Activated CD4-positive, alpha-beta memory T cell treated with anti-CD3 and anti-CD28 coated beads for 36 hours (primary cell): ENCODE measurements at regions not wholly inside any gene's neighbourhood (a gene's known extent, or its start where the extent isn't known, plus 50 kb on each side); places are given as distances from the start of the nearest gene placed in this dataset.

Source experiments
- CTCF ChIA-PET: fragments of 350-600 bp; sonication (Branson Sonifier 250); formaldehyde crosslinking; loops from one replicate; lab custom pipeline; 2021; ENCODE audit warnings: antibody characterized with exemption, inconsistent platforms; lab: Charles Lee
- POLR2A ChIA-PET: fragments of 350-600 bp; sonication (Branson Sonifier 250); formaldehyde crosslinking; loops from one replicate; lab custom pipeline; 2021; ENCODE audit warnings: antibody characterized with exemption; lab: Charles Lee
- DNase-seq: peaks from one replicate; pipeline ENCODE4 v3.0.0-alpha.2; 2020
- H3K27ac Mint-ChIP-seq: one replicate; pipeline ENCODE4 v1.8.0; 2021; ENCODE audit warnings: mixed read lengths
- H3K27me3 Mint-ChIP-seq: one replicate; pipeline ENCODE4 v1.8.0; 2021; ENCODE audit warnings: mixed read lengths
- H3K36me3 Mint-ChIP-seq: one replicate; pipeline ENCODE4 v1.8.0; 2021; ENCODE audit warnings: mixed read lengths
- H3K4me1 Mint-ChIP-seq: one replicate; pipeline ENCODE4 v1.8.0; 2021; ENCODE audit warnings: low read depth, mixed read lengths
- H3K4me3 Mint-ChIP-seq: one replicate; pipeline ENCODE4 v1.8.0; 2021; ENCODE audit warnings: mild to moderate bottlenecking, mixed read lengths
- H3K9me3 Mint-ChIP-seq: one replicate; pipeline ENCODE4 v1.8.0; 2021; ENCODE audit warnings: mixed read lengths
- intact Hi-C: fragments of 100-400 bp; cut with micrococcal nuclease; formaldehyde crosslinking; loops from one replicate; pipeline ENCODE4 v1.15.1; 2023

DNA sequence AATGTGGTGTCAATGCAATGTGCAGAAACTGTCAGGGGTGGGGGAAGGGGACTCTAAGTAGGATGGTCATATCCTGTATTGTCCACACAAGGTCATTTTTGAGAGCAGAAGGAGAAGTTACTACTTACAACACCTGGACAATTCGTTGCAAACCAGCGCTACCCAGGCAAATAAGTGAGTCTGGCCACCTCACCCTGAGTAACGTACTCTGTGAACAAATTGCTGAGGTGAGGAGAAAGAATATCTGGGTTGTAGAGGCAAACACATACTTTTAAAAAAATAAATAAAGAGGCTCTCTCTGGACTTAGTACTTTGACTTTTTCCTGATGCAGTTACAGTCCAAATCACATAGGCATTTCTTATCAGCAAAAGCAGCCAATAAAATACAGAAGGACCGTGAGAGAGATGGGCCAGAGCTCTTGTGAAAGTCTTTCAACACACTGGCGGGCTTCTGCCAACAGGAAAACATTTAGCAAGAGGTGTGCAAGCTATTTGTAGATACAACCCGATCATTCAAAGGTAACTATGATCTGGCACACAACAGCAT is 268.2 kb upstream of the ID2 start:
- POLR2A ChIA-PET: no interaction called here
- DNase-seq: no peak

DNA sequence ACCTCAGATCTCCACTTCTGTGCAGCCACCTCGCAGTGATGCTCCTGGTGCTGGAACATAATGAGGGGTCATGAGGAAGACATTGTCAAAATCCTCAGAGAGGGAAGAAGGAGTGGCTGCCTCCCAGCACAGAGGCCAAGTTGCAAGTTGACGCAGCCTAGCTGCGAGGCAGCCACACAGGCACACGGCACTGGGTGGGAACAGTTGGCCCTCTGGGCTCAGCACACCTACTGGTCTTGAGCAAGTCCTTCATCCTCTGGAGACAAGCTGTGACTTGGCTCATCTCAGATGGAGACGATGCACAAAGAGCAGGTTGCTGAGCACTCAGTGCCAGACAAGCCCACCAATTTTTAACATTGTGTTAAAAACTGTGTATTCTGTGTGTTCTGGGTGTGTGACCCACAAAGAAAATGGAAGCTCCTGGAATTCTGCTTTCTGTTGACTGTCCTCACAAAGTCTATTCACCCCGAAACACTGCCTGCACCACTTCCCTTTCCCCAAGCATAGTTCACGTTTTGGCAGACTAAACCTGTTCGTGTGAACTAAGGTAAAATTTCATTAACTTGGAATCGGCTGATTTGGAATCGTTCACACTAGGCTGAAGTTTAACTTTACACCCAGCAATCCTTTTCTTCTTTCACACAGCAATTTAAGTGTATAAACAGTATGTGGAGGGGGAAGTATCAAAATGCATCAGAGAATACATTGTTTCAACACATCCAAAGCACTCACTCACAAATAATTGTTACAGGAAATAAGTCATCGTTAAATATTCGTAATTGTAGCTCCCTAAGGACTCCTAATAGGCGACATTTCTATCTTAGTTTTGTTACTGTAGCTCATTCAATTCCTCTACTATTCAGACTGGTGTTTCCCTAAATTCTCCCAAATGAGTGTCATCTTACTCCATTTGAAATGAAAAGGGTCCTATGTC is 266.6 kb upstream of the ID2 start:
- no peak for DNase-seq
- ChIA-PET CTCF (no interaction called here), POLR2A (no interaction called here)
- Mint-ChIP-seq H3K4me3 (no peak overlapping the region), H3K27me3 (no peaks in the 10 kb centered on the region), H3K4me1 (peaks cover under 1% of the 10 kb centered on the region), H3K9me3 (no peaks in the 10 kb centered on the region), H3K36me3 (no peaks in the 10 kb centered on the region), H3K27ac (no peak overlapping the region)
- intact Hi-C loops: no loop called here

More for the DNA sequence above, 268.2 kb upstream of the ID2 start:
- Mint-ChIP-seq H3K4me1 (peaks cover 16% of the 10 kb centered on the region), H3K27ac (no peak overlapping the region), H3K27me3 (no peaks in the 10 kb centered on the region), H3K9me3 (no peaks in the 10 kb centered on the region), H3K4me3 (no peak overlapping the region), H3K36me3 (no peaks in the 10 kb centered on the region)
- intact Hi-C loops: no loop called here
- CTCF ChIA-PET: interaction anchor here (0.5 kb wide), 1 partner anchor 107 kb away, joined by 3 read pairs; no protein-coding TSS in a partner anchor

DNA sequence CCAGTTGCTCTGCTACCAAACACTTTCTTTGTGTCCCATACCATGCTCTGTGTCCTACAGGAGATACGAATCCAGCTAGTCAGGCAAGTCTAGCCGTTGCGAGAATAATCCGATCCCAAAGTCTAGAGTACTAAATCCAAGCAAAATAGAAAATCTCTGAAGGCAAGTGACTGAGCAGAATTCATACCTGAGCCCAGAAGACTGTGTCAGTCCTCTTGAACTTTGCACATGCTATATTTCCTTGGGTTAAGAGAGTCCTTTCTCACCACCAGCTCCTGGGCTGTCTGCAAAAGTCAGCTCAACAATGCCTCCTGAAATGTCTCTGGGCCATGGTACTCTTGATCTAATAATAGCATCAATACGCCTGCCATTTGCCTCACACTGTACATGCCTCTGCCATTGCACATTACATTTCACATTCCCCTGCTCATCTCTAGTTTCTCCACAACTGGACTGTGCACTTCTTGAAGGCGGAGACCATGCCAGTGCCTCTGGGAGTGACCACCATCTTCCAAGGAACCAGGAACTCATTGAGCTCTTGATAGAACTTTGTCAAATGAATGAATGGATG is 265.8 kb upstream of the ID2 start:
- ChIA-PET CTCF (no interaction called here), POLR2A (no interaction called here)
- Mint-ChIP-seq H3K27me3 (no peaks in the 10 kb centered on the region), H3K9me3 (no peaks in the 10 kb centered on the region), H3K36me3 (no peaks in the 10 kb centered on the region), H3K4me1 (no peaks in the 10 kb centered on the region), H3K4me3 (no peak overlapping the region), H3K27ac (no peak overlapping the region)
- intact Hi-C loops: no loop called here
- DNase-seq: no peak

DNA sequence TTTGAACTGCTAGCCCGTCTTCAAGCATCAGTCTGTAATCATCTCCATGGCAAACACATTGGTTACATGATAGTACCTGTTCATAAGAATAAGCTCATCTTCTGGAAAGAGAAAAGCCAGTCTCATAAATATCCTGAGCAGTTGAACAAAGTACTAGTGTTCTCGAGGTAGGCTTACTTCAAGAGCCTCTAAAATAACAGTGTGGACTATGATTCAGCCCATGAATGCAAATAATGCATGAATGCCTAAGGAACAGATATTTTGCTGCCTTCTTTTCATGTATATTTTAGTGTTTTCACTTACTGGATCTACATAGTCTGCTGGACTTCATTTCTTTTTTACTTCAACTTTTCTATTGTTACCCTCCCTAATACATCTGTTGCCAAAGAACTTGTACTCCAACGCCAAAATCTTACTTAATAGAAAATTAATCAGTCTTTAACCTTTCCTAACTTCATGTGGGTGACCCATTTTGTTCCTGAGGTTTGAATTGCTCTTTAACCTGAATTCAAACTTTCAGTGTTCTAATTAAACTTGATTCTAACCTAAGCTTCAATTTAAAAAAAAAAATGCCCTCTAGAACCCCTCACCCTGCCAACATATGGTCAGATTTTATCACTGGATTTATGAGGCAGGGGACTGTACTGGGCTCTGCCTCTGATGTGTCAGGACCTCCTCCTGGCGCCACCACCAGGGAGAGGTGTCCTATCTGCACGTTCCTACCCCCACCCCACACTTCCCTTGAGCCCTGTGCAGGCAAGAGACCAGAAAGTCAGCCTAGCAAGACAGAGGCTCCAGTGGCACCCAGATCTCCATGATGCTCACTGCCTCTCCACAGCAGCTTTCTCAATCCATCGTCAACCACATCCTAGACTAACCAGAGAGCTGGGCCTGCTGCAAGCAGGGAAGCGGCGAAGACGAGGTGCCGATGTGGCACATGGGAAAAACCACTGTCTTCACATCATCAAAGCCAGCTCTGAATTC is 264.7 kb upstream of the ID2 start:
- H3K4me3 Mint-ChIP-seq: no peak overlapping the region
- no peak overlapping the region for H3K27ac Mint-ChIP-seq
- intact Hi-C loops: no loop called here
- ChIA-PET CTCF (interaction anchor here (0.8 kb wide), 1 partner anchor 11 kb away, joined by 3 read pairs; no protein-coding TSS in a partner anchor), POLR2A (interaction anchor here (0.5 kb wide), 1 partner anchor 8 kb away, joined by 3 read pairs; no protein-coding TSS in a partner anchor)
- H3K4me1 Mint-ChIP-seq: no peaks in the 10 kb centered on the region
- H3K36me3 Mint-ChIP-seq: no peaks in the 10 kb centered on the region
- no peaks in the 10 kb centered on the region for H3K9me3 Mint-ChIP-seq
- H3K27me3 Mint-ChIP-seq: no peaks in the 10 kb centered on the region
- DNase-seq: no peak

DNA sequence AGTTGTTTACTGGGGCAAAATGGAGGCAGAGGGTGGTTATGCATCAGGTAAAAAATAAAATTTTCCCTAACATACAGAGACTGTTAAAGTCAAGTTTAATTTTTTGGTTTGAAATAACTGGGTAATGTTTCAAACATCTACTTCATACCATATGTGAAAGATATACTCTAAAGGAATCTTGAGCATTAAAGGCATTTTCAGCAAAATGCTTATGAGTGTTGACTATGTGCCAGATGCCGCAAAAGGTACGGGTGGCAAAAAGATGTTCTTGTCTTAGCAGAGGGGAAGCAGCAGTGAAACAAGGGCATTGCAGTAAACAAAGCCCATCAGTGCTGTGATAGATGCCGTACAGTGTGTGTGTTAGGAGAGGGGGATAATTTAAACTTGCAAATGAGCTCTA is 263.1 kb upstream of the ID2 start:
- Mint-ChIP-seq H3K9me3 (no peaks in the 10 kb centered on the region), H3K27me3 (no peaks in the 10 kb centered on the region), H3K27ac (no peak overlapping the region), H3K36me3 (no peaks in the 10 kb centered on the region), H3K4me3 (no peak overlapping the region), H3K4me1 (no peaks in the 10 kb centered on the region)
- CTCF ChIA-PET: no interaction called here
- DNase-seq: no peak
- intact Hi-C loops: no loop called here
- POLR2A ChIA-PET: no interaction called here

DNA sequence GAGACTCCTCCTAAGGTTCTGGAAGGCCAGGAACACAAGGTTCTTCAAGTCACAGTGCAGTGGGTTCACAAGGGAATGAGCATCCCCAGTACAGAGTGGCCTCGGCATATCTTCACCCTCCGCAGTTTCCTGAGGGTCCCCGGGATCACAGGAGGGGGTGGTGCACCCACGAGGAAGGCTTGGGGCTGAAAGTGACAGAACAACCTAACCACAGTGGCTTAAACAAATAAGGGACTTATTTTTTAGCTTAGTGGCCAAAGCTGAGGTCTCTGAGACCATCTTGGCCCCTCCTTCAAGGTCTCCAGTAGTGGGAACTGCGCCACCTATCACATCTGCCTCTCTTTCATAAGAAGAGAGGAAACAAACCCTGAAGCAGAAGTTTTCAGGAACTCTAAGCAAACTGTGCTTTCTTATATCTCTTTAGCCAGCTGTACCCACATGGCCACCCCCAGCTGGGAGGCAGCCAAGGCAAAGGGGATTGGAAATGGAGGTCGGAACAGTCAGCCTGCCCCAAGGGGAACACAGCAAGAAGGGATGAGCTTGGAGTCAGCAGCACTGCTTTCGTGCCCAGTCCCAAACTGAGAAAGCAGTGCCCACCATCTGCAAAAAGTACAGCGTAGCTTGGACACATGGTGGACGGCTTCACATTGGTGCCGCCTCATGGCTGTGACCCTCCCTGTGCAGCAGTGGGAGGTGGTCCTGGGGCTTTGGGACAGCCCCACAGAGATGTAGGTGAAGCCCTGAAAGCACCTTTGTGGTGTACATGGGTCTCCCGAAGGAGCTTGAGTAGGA is 260.0 kb upstream of the ID2 start:
- Mint-ChIP-seq H3K27me3 (no peaks in the 10 kb centered on the region), H3K4me3 (no peak overlapping the region), H3K27ac (no peak overlapping the region), H3K4me1 (peaks cover 11% of the 10 kb centered on the region), H3K9me3 (no peaks in the 10 kb centered on the region), H3K36me3 (no peaks in the 10 kb centered on the region)
- ChIA-PET CTCF (no interaction called here), POLR2A (no interaction called here)
- no peak for DNase-seq
- intact Hi-C loops: no loop called here

DNA sequence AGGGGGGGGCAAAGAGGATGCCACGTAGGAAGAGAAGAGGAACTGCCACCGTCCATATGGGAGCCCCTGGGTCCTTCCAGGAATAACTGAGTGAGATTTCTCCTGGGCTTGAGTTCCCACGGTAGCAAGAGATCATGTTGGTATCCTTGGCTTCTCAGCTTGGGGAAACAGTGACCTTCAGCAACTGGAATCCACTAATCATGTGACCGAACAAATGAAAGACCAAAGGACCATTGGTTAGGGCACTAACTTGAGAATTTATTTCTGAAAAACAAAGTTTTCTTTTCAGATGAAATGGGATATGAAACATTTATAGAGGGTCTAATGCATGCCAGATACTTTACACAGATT is 259.4 kb upstream of the ID2 start:
- Mint-ChIP-seq H3K4me1 (peaks cover 11% of the 10 kb centered on the region), H3K36me3 (no peaks in the 10 kb centered on the region), H3K27me3 (no peaks in the 10 kb centered on the region), H3K4me3 (no peak overlapping the region), H3K9me3 (no peaks in the 10 kb centered on the region), H3K27ac (no peak overlapping the region)
- intact Hi-C loops: no loop called here
- DNase-seq: no peak
- POLR2A ChIA-PET: no interaction called here
- CTCF ChIA-PET: no interaction called here

DNA sequence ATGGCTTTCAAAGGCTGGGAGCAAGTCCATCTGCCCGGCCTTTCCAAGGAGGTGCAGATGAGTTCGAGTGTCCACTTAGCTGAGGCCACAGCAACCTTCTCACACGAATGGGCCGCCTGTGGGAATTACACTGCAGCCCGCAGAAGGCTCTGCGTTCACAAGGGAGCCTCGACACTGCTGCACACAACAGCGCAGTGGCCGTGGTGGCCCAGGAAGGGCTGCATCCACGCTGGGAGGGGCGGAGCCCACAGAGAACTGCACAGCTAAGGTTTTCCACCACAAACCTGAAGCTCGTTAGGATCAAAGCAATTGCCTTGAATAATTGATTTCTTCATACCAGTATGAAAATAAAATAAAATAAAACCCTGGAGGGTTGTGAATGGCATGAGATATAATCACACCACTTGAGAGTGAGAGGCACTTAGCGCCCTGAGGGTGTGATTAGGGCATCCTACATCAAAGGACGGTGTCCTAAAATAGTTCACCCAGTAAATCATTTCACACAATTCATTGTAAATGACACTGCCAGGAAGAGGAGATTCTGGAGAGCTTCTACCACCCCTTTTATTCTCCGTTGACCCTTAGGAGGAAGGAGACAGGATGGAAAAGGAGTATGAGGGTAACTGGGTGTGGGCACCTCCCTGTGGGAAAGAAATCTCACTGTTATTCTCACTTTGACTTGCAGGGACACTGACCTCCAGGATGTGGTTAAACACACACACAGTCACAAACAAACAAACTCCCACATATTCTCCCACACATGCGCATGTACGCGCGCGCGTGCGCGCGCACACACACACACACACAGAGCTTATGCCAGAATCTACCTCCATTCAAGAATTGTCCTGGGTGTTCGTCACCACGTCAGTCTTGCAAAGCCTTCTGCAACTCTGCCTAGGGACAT is 256.6 kb upstream of the ID2 start:
- Mint-ChIP-seq H3K36me3 (no peaks in the 10 kb centered on the region), H3K27ac (no peak overlapping the region), H3K4me1 (peaks cover 11% of the 10 kb centered on the region), H3K27me3 (no peaks in the 10 kb centered on the region), H3K4me3 (no peak overlapping the region), H3K9me3 (no peaks in the 10 kb centered on the region)
- CTCF ChIA-PET: interaction anchor here (1.0 kb wide), 1 partner anchor 120 kb away, joined by 4 read pairs; no protein-coding TSS in a partner anchor
- intact Hi-C loops: no loop called here
- POLR2A ChIA-PET: interaction anchor here (0.6 kb wide), 1 partner anchor 8 kb away, joined by 3 read pairs; no protein-coding TSS in a partner anchor
- peak; percentile 48 for DNase-seq

DNA sequence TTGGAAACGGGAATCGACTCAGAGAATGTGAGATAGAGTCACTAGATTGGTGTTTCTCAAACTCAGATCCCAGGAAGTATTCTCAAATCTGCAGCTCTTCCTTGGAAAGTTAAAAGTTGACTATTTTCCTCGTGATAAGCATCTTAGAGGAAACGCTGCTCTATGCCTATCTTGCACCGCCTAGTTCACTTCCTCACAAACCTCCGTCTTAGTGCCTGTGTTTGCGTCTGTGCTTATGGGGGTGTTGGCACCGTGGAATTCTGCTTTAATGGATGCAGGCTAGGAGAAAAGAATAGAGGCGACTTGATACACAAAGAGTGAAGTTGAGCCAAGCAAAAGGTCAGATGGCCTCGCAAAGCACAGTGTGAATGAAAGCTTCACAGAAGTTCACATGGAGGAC is 255.3 kb upstream of the ID2 start:
- no peaks in the 10 kb centered on the region for H3K27me3 Mint-ChIP-seq
- CTCF ChIA-PET: no interaction called here
- intact Hi-C loops: no loop called here
- POLR2A ChIA-PET: no interaction called here
- no peak overlapping the region for H3K4me3 Mint-ChIP-seq
- no peak for DNase-seq
- no peaks in the 10 kb centered on the region for H3K9me3 Mint-ChIP-seq
- peaks cover 11% of the 10 kb centered on the region for H3K4me1 Mint-ChIP-seq
- no peak overlapping the region for H3K27ac Mint-ChIP-seq
- no peaks in the 10 kb centered on the region for H3K36me3 Mint-ChIP-seq

DNA sequence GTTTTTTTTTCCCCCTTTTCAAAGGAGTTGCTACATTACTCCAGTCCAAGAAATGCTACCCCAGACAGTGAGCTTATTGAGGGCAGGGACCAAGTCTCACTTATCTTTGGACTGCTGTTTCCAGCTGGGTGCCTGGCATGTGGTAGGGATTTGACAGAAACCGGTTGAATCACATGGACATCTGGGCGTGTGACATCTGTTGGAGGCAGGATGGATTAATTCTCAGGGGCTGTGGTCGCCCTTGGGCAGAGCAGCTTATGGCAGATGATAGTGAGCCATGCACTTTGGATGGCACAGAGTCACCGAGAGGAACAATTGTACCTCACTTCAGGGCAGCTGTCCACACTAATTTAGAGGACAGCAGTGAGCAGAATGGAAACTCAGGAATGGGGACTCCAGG is 254.6 kb upstream of the ID2 start:
- H3K27ac Mint-ChIP-seq: peak overlapping the region; percentile 19
- ChIA-PET POLR2A (no interaction called here), CTCF (interaction anchor here (0.9 kb wide), 1 partner anchor 148 kb away, joined by 3 read pairs; no protein-coding TSS in a partner anchor)
- H3K9me3 Mint-ChIP-seq: no peaks in the 10 kb centered on the region
- no peaks in the 10 kb centered on the region for H3K27me3 Mint-ChIP-seq
- peaks cover 14% of the 10 kb centered on the region for H3K4me1 Mint-ChIP-seq
- intact Hi-C loops: no loop called here
- no peak for DNase-seq
- no peak overlapping the region for H3K4me3 Mint-ChIP-seq
- no peaks in the 10 kb centered on the region for H3K36me3 Mint-ChIP-seq
